T-helper 17 cell (primary cell): ENCODE measurements at regions not wholly inside any gene's neighbourhood (a gene's known extent, or its start where the extent isn't known, plus 50 kb on each side); places are given as distances from the start of the nearest gene placed in this dataset.
"Not testable (repeated sequence)": the region's sequence is repeated elsewhere in the genome, so short reads cannot be mapped to it uniquely, and the experiment has no call there.

ENCODE experiments used
- ATAC-seq: fragments of 150-1000 bp; cut with Tn5 transposase; 2 replicates; pipeline ENCODE4 v1.10.0; 2021; ENCODE audit warnings: mild to moderate bottlenecking, moderate library complexity
- DNase-seq, 3 donors: peaks; one replicate each; pipeline versions ENCODE4 v3.0.0 to v3.0.0-alpha.2; 2020 to 2021
- H3K9me3 ChIP-seq: one replicate; pipeline ENCODE4 v1.7.0; 2013; ENCODE audit warnings: low read length, mild to moderate bottlenecking; ENCODE audit not compliant: control insufficient read depth, poor library complexity, severe bottlenecking
- H3K27ac Mint-ChIP-seq: one replicate; pipeline ENCODE4 v1.8.0; 2022; ENCODE audit warnings: mild to moderate bottlenecking, moderate library complexity, mixed read lengths
- H3K27me3 Mint-ChIP-seq: one replicate; pipeline ENCODE4 v1.8.0; 2022; ENCODE audit warnings: mixed read lengths
- H3K36me3 Mint-ChIP-seq: one replicate; pipeline ENCODE4 v1.8.0; 2022; ENCODE audit warnings: low read depth, mixed read lengths
- H3K4me1 Mint-ChIP-seq: one replicate; pipeline ENCODE4 v1.8.0; 2022; ENCODE audit warnings: mild to moderate bottlenecking, mixed read lengths
- H3K4me3 Mint-ChIP-seq: one replicate; pipeline ENCODE4 v1.8.0; 2022; ENCODE audit warnings: mild to moderate bottlenecking, moderate library complexity, mixed read lengths

DNA sequence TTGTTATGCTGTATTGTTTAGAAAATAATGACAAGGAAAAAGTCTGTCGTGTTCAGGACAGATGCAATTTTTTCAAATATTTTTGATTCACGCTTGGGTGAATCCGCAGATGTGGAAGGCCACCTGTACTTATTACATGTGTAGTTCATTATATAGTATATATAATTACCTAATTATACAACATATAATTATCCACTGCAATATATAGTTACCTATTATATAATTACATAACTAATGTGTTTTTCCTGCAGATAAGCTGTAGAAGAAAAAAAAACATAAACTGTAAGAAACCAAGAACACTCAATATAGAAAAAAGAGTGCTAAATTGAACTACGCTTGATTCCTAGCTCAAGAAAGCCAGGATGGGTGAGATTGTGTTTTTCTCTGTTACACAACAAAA is 93.6 kb upstream of the RANBP3L start:
- no peak overlapping the region for H3K4me3 Mint-ChIP-seq
- H3K9me3 ChIP-seq = no peaks in the 10 kb centered on the region
- no peak overlapping the region for H3K27ac Mint-ChIP-seq
- peaks cover 3% of the 10 kb centered on the region for H3K4me1 Mint-ChIP-seq
- H3K27me3 Mint-ChIP-seq = peaks cover 54% of the 10 kb centered on the region
- ATAC-seq (no peak), DNase-seq (no peak)
- H3K36me3 Mint-ChIP-seq = no peaks in the 10 kb centered on the region

DNA sequence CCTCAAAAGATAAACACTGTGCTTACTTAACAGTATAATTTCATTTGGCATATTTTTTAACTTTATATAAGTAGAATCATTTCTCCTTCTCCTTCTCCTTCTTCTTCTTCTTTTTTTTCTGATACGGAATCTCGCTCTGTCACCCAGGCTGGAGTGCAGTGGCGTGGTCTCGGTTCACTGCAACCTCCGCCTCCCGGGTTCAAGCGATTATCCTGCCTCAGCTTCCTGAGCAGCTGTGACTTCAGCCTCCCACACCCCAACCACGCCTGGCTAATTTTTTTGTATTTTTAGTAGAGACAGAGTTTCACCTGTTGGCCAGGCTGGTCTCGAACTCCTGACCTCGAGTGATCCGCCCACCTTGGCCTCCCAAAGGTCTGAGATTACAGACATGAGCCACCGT is 94.2 kb upstream of the RANBP3L start:
- not testable (repeated sequence) for H3K4me3 Mint-ChIP-seq, DNase-seq, H3K4me1 Mint-ChIP-seq, H3K9me3 ChIP-seq, ATAC-seq, H3K27ac Mint-ChIP-seq, H3K36me3 Mint-ChIP-seq
- peaks cover 47% of the 10 kb centered on the region for H3K27me3 Mint-ChIP-seq

DNA sequence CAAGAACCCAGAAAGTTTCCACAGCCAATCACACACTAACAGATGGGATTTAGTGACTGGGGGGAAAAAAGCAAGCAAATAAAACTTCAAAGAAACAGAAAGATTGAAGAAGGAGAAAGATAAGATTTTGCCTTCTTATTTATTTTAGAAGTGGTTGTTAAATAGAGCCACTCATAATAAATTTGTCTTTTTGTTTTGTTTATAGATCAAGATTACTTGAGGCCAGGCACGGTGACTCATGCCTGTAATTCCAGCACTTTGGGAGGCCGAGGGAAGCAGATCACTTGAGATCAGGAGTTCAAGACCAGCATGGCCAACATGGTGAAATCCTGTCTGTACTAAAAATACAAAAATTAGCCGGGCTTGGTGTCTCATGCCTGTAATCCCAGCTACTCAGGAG is 94.9 kb upstream of the RANBP3L start:
- no peak for DNase-seq
- no peak for ATAC-seq
- no peaks in the 10 kb centered on the region for H3K9me3 ChIP-seq
- Mint-ChIP-seq H3K4me3 (no peak overlapping the region), H3K27me3 (peaks cover 40% of the 10 kb centered on the region), H3K4me1 (no peaks in the 10 kb centered on the region), H3K36me3 (no peaks in the 10 kb centered on the region), H3K27ac (no peak overlapping the region)

DNA sequence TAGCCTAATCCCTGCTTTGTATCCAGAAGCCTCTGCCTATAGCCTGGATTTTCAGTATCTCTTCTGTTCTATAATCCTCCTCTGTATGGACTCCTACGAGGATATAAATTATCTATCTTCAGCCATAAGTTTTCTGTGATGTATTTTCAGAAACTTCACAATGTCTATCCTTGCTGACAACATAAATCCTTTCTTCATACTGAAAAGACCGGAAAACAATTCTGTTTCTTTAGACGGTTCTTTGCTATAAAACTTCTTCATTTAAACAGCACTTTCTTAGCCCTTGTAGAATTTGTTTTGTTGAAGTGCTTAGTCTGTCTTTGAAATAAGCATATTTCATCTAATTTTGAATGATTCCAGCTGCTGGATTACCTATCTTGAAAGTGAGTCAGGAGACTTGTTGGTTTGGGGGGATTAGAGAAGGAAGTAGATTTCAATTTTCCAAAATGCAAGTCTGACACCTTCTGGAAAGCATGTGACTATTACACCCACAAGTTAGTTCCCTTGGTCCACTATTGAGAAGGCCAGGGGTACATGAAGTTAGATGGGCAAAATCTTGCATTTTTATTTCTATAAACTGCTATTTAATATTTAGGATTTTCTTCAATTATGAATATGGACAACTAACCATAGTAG is 96.3 kb upstream of the RANBP3L start:
- ATAC-seq (no peak), DNase-seq (no peak)
- Mint-ChIP-seq H3K4me3 (no peak overlapping the region), H3K27me3 (peaks cover 32% of the 10 kb centered on the region), H3K36me3 (no peaks in the 10 kb centered on the region), H3K4me1 (no peaks in the 10 kb centered on the region), H3K27ac (no peak overlapping the region)
- no peaks in the 10 kb centered on the region for H3K9me3 ChIP-seq

DNA sequence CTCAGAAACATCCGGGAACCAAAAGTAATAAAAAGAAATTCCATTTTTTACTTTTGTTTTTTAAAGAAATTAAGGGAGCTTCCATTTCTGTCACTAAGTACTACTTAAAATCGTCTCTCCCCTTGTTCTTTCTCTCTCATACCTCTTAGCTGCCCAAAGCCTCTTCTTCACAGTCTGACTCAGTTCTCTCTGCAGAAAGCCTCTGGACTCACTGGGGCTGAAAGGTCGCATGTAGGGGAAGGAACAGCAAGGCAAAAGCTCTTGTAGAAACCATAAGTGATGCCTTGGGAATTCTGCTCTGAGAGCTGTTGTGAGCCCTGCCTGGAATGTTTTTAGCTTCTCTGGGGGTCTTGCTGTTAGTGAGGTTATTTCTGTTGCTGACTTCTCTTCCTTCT is 100.8 kb upstream of the RANBP3L start:
- ATAC-seq = no peak
- no peak for DNase-seq
- Mint-ChIP-seq H3K27me3 (peaks cover 24% of the 10 kb centered on the region), H3K4me3 (no peak overlapping the region), H3K36me3 (no peaks in the 10 kb centered on the region), H3K27ac (no peak overlapping the region), H3K4me1 (no peaks in the 10 kb centered on the region)
- no peaks in the 10 kb centered on the region for H3K9me3 ChIP-seq

DNA sequence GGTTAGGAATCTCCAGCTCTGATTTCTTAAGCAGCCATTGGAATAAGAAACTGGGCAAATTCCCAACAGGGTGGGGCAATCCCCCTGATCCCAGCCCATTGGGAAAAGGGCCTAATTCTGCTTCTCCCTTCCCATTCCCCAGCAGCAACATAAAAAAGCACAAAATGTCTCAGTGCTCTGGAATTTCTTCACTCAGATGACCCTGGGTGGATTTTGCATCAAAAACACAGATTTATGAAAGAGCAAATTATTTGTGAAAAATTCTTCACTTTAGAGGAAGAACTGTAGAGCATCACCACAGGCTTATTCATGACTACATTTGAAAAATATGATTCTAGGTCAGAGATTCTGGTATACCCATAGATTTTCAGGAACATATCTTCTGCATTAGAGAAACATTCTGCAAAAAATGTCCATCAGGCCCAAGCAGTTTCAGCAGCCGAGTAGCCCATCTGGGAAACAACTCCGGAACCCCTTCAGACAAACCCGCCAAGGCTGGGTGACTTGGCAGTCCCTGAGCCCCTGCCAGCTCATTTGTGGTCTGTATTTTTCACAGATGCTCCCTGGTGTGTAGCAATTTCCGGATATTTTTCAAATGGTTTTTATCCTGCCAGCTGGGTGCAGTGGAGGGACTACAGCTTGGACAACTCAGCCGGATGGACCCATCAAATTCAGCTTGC is 102.1 kb upstream of the RANBP3L start:
- DNase-seq (no peak), ATAC-seq (no peak)
- H3K27me3 Mint-ChIP-seq = peaks cover 19% of the 10 kb centered on the region
- no peak overlapping the region for H3K27ac Mint-ChIP-seq
- no peak overlapping the region for H3K4me3 Mint-ChIP-seq
- no peaks in the 10 kb centered on the region for H3K36me3 Mint-ChIP-seq
- H3K9me3 ChIP-seq = no peaks in the 10 kb centered on the region
- H3K4me1 Mint-ChIP-seq = no peaks in the 10 kb centered on the region

DNA sequence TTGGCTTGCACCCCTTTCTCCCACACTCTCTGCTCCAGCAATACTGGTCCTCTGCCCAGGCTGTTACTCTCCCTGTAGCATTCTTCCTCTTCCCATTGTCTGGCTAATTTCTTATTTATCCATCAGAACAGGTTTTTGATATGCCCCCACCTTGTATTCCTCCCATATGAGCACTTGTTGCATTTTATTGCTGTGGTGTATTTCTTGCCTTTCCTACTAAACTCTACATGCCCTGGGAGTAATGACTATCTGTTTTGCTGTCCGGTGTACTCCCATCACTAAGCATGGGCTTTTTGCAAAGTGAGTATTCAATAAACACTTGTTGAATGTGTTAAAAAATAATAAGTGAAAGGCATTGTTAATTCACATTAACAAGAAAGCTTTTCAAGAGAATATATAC is 104.3 kb upstream of the RANBP3L start:
- Mint-ChIP-seq H3K36me3 (no peaks in the 10 kb centered on the region), H3K27ac (no peak overlapping the region), H3K4me1 (no peaks in the 10 kb centered on the region), H3K27me3 (peaks cover 19% of the 10 kb centered on the region), H3K4me3 (no peak overlapping the region)
- ATAC-seq = no peak
- DNase-seq = no peak
- H3K9me3 ChIP-seq = no peaks in the 10 kb centered on the region

DNA sequence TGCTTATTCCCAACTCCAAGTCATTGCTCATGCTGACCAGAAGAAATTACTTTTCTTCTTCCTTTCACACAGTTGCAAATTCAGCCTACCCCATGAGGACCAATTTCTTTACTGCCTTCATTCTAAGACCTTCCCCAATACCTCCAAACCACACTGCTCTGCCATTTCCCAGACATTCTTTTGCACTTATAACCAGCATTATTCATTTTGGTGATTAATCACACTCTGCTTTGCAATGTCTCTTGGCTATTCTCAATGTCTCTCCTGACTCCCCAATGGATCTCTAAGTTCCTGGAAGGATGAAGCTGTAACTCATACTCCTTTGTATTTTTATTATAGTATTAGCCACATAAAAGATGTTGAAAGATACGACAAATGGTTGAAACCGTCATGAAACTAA is 105.7 kb upstream of the RANBP3L start:
- Mint-ChIP-seq H3K4me1 (no peaks in the 10 kb centered on the region), H3K36me3 (no peaks in the 10 kb centered on the region), H3K4me3 (no peak overlapping the region), H3K27ac (no peak overlapping the region), H3K27me3 (peaks cover 19% of the 10 kb centered on the region)
- no peaks in the 10 kb centered on the region for H3K9me3 ChIP-seq
- ATAC-seq (no peak), DNase-seq (no peak)

DNA sequence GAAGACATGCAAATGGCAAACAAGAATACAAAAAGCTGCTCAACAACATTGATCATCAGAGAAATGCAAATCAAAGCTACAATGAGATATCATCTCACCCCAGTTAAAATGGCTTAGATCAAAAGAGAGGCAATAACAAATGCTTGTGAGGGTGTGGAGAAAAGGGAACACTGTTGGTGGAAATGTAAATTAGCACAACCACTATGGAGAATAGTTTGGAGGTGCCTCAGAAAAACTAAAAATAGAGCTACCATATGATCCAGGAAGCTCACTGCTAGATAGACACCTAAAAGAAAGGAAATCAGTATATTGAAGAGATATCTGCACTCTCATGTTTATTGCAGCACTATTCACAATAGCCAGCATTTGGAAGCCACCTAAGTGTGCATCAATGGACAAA is 108.0 kb upstream of the RANBP3L start:
- not testable (repeated sequence) for H3K27ac Mint-ChIP-seq, H3K36me3 Mint-ChIP-seq, ATAC-seq, H3K4me1 Mint-ChIP-seq, DNase-seq, H3K9me3 ChIP-seq, H3K4me3 Mint-ChIP-seq
- peaks cover 14% of the 10 kb centered on the region for H3K27me3 Mint-ChIP-seq

DNA sequence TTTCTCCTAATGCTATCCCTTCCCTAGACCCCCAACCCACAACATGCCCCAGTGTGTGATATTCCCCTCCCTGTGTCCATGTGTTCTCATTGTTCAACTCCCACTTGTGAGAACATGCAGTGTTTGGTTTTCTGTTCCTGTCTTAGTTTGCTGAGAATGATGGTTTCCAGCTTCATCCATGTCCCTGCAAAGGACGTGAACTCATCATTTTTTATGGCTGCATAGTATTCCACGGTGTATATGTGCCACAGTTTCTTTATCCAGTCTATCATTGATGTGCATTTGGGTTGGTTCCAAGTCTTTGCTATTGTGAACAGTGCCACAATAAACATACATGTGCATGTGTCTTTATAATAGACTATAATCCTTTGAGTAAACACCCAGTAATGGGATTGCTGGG is 109.0 kb upstream of the RANBP3L start:
- ATAC-seq, DNase-seq, H3K9me3 ChIP-seq, H3K27ac Mint-ChIP-seq, H3K36me3 Mint-ChIP-seq, H3K4me1 Mint-ChIP-seq, H3K4me3 Mint-ChIP-seq: not testable (repeated sequence)
- peaks cover 12% of the 10 kb centered on the region for H3K27me3 Mint-ChIP-seq

DNA sequence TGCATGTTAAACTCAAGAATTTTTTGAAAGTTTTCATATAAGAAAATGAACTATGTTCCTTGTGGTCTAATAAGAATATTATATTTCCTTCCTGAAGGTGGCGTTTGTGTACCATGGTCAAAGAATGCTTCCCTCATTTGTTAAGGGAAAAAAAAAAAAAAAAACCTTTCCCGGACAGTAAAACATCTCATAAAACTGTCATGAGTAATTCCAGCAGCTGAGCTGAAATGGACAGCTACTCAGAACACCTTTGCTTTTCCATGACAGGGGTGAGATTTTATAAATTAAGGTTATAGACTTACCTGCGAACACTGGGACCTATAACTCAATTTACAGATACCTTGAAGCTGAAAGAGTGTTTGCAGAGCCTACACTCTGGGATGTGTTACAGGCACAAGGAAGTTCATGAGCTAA is 113.2 kb upstream of the RANBP3L start:
- H3K36me3 Mint-ChIP-seq = no peaks in the 10 kb centered on the region
- ATAC-seq = no peak
- H3K27ac Mint-ChIP-seq = no peak overlapping the region
- no peak overlapping the region for H3K4me3 Mint-ChIP-seq
- H3K27me3 Mint-ChIP-seq = peaks cover 7% of the 10 kb centered on the region
- H3K4me1 Mint-ChIP-seq = peaks cover 9% of the 10 kb centered on the region
- DNase-seq = no peak
- no peaks in the 10 kb centered on the region for H3K9me3 ChIP-seq

DNA sequence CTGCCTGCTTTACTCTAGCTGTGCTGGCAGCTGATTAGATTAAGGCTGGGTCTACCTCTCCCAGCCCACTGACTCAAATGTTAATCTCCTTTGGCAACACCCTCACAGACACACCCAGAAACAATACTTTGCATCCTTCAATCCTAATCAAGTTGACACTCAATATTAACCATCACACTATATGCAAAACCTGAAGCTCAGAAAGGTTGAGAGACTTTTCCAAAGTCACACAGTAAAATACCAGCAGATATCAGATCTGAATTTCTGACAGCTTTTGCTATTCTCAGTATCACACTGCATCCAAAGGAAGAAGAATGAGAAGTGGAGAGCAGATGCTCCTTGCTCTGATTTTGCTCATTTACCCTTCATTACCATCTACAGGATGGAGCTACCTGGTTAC is 114.9 kb upstream of the RANBP3L start:
- no peaks in the 10 kb centered on the region for H3K9me3 ChIP-seq
- H3K27me3 Mint-ChIP-seq = peaks cover 7% of the 10 kb centered on the region
- peaks cover 11% of the 10 kb centered on the region for H3K4me1 Mint-ChIP-seq
- no peaks in the 10 kb centered on the region for H3K36me3 Mint-ChIP-seq
- H3K27ac Mint-ChIP-seq = peak overlapping the region; percentile 43
- no peak for DNase-seq
- H3K4me3 Mint-ChIP-seq = no peak overlapping the region
- no peak for ATAC-seq

DNA sequence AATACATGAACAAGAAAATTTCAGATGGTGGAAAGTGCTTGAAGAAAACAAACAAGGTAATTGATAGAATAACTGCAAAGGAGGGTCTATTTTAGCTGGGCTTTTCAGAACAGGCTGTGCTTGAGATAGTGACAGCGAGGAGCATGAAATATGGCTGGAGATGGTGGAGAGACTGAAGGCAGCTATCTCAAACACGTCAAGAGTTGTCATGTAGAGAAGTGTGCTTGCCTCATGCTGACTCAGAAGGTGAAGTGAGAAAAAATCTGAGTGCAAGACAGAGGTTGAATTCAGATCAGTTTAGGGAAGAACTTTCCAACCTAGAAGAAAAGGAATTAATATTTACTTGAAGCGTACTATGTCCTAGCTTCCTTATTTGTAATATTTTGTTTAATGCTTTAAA is 115.5 kb upstream of the RANBP3L start:
- no peaks in the 10 kb centered on the region for H3K9me3 ChIP-seq
- Mint-ChIP-seq H3K27ac (peak overlapping the region; percentile 43), H3K27me3 (peaks cover 7% of the 10 kb centered on the region), H3K36me3 (no peaks in the 10 kb centered on the region), H3K4me3 (no peak overlapping the region), H3K4me1 (peaks cover 11% of the 10 kb centered on the region)
- DNase-seq = no peak
- ATAC-seq = no peak

DNA sequence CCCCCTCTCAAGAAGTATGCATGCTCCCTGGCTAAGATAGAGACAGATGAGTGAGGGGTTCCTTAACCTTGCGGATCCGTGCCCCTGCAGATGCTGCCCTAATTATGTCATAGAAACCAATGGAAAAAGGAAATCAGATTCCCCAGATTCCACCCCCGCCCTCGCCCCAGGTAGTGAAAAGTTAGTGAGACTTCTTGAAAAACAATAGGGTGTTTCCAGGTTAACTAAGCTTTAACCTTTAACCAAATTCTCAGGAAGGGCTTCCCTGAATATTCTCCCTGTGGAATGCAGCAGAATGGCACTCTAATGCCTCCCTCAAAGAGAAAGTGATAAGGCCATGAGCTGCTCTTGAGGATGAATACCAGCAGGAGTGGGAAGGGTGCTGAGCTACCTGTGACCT is 116.0 kb upstream of the RANBP3L start:
- Mint-ChIP-seq H3K4me1 (peaks cover 11% of the 10 kb centered on the region), H3K27me3 (peaks cover 4% of the 10 kb centered on the region), H3K4me3 (no peak overlapping the region), H3K27ac (no peak overlapping the region), H3K36me3 (no peaks in the 10 kb centered on the region)
- ATAC-seq (no peak), DNase-seq (no peak)
- no peaks in the 10 kb centered on the region for H3K9me3 ChIP-seq
